Uterus (tissue), 3 donors: ENCODE measurements at regions not wholly inside any gene's neighbourhood (a gene's known extent, or its start where the extent isn't known, plus 50 kb on each side); places are given as distances from the start of the nearest gene placed in this dataset.
"Not testable (repeated sequence)": the region's sequence is repeated elsewhere in the genome, so short reads cannot be mapped to it uniquely, and the experiment has no call there.

ENCODE experiments used
- DNase-seq, 2 donors: peaks; one replicate each; pipeline ENCODE4 v3.0.0-alpha.2; 2019 to 2020
- H3K27ac ChIP-seq, 2 donors: fragments of 200-600 bp; sonication (generic); 1 replicate in 1 of 2; 2 replicates in 1 of 2; pipeline ENCODE4 v1.5.1; 2016 to 2018
- H3K27me3 ChIP-seq, 2 donors: fragments of 200-600 bp; sonication (generic); one replicate each; pipeline ENCODE4 v1.5.1; 2018 to 2019; ENCODE audit warnings: control low read depth in 1 of 2
- H3K36me3 ChIP-seq, 2 donors: fragments of 200-600 bp; sonication (generic); one replicate each; pipeline ENCODE4 v1.5.1; 2019; ENCODE audit warnings: control low read depth in 1 of 2
- H3K4me1 ChIP-seq, 2 donors: fragments of 200-600 bp; sonication (generic); one replicate each; pipeline ENCODE4 v1.5.1; 2018 to 2019; ENCODE audit warnings: control low read depth in 1 of 2
- H3K4me3 ChIP-seq, 2 donors: fragments of 200-600 bp; sonication (generic); 1 replicate in 1 of 2; 2 replicates in 1 of 2; pipeline ENCODE4 v1.5.1; 2018 to 2019; ENCODE audit warnings: mild to moderate bottlenecking in 1 of 2
- H3K9me3 ChIP-seq, 2 donors: fragments of 200-600 bp; sonication (generic); one replicate each; pipeline ENCODE4 v1.5.1; 2019; ENCODE audit warnings: control low read depth in 1 of 2
- POLR2A ChIP-seq, 2 donors: fragments of 450-650 bp; IDR thresholded peaks; one replicate each; pipeline ENCODE4 v1.6.1; 2016; ENCODE audit warnings: antibody characterized with exemption in 2 of 2, mild to moderate bottlenecking in 1 of 2, moderate library complexity in 1 of 2
- intact Hi-C: fragments of 100-400 bp; cut with DNase I; formaldehyde crosslinking; loops from one replicate; pipeline ENCODE4 v1.15.1; 2023; ENCODE audit warnings: low total_unique reads
- TF ChIP-seq, protein P1 (sequence below), 4 experiments: fragments of 200-600 bp in 2 of 4; fragments of 450-650 bp in 2 of 4; sonication (generic) in 2 of 4; IDR thresholded peaks; one replicate each; pipeline ENCODE4 v1.5.1; 2016 to 2019; ENCODE audit warnings: antibody characterized with exemption in 4 of 4, mild to moderate bottlenecking in 2 of 4, moderate library complexity in 1 of 4
- donor health status: DM: yes; HTN: yes; CAD: no.

- no peaks in the 10 kb centered on the region for H3K27me3 ChIP-seq
- no peak for TF ChIP-seq POLR2A (IDR thresholded peaks at IDR 0.05)
- TF ChIP-seq, protein P1, sequence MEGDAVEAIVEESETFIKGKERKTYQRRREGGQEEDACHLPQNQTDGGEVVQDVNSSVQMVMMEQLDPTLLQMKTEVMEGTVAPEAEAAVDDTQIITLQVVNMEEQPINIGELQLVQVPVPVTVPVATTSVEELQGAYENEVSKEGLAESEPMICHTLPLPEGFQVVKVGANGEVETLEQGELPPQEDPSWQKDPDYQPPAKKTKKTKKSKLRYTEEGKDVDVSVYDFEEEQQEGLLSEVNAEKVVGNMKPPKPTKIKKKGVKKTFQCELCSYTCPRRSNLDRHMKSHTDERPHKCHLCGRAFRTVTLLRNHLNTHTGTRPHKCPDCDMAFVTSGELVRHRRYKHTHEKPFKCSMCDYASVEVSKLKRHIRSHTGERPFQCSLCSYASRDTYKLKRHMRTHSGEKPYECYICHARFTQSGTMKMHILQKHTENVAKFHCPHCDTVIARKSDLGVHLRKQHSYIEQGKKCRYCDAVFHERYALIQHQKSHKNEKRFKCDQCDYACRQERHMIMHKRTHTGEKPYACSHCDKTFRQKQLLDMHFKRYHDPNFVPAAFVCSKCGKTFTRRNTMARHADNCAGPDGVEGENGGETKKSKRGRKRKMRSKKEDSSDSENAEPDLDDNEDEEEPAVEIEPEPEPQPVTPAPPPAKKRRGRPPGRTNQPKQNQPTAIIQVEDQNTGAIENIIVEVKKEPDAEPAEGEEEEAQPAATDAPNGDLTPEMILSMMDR (IDR thresholded peaks at IDR 0.05), result no peak
- no peaks in the 10 kb centered on the region for H3K36me3 ChIP-seq
- H3K4me1 ChIP-seq, result no peaks in the 10 kb centered on the region
- H3K4me3 ChIP-seq, result no peak overlapping the region
- no peak for DNase-seq
- H3K9me3 ChIP-seq, result no peaks in the 10 kb centered on the region
- intact Hi-C loops, result no loop called here
- no peak overlapping the region for H3K27ac ChIP-seq
These were observed 95.3 kb upstream of the OR9G4 start for GRCh38 chr11:56843816-56844215.

DNA sequence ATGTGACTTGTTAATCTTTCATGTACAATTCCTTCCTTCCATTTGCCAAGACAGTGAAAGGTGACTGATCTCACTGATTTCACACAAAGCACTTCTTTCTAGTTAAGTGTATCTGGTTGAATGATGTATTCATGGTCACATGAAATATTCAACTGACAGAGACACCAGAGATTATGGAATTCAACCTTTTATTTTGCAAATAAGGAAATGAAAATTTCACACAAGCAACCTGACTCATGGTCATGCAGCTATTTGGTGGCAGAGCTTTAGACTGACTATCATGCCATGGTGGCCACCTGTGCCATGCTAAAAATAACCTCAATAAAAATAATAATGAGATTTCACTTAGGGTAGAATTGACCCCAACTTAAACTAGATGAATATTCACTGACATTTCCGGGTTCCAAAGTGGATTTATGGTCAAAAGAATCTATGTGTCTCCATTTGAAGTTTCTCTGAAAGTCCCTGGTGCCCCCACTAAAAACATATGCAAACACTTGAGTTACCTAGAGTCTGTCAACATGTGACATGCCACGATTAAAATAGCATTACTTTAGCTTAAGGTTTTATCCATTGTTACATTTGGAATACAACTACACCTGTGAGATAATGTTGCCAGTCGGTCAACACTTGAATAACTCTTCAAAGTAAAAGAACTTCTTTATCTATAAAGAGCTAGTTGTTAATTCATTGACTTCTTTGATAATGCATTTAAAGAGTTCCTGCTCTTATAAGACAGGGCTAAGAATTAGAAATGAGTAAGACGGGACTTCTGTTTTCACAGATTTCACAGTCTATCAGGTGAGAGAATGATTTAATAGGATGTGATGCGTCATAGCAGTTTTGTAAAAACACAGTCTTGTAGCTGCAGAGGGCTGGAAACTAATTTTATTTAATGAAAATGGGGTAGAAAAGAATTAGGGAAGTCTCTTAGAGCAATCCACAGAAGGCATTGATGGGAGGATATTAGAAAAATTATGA lies 94.6 kb upstream of the OR9G4 start:
- Histone ChIP-seq H3K36me3 (no peaks in the 10 kb centered on the region), H3K4me3 (no peak overlapping the region), H3K27me3 (no peaks in the 10 kb centered on the region), H3K27ac (no peak overlapping the region), H3K4me1 (no peaks in the 10 kb centered on the region), H3K9me3 (no peaks in the 10 kb centered on the region)
- intact Hi-C loops, result no loop called here
- TF ChIP-seq POLR2A (IDR thresholded peaks at IDR 0.05), result no peak
- TF ChIP-seq, protein P1 (IDR thresholded peaks at IDR 0.05), result no peak
- no peak for DNase-seq

GRCh38 chr11:56841210-56841810 lies 92.8 kb upstream of the OR9G4 start:
- Histone ChIP-seq H3K4me1 (no peaks in the 10 kb centered on the region), H3K9me3 (no peaks in the 10 kb centered on the region), H3K27ac (no peak overlapping the region), H3K36me3 (no peaks in the 10 kb centered on the region), H3K27me3 (no peaks in the 10 kb centered on the region), H3K4me3 (no peak overlapping the region)
- TF ChIP-seq, protein P1 (IDR thresholded peaks at IDR 0.05), result peak; percentile 52 to 64 (median 58)
- no peak for TF ChIP-seq POLR2A (IDR thresholded peaks at IDR 0.05)
- intact Hi-C loops, result no loop called here
- peak; percentile 21 to 23 for DNase-seq

DNA sequence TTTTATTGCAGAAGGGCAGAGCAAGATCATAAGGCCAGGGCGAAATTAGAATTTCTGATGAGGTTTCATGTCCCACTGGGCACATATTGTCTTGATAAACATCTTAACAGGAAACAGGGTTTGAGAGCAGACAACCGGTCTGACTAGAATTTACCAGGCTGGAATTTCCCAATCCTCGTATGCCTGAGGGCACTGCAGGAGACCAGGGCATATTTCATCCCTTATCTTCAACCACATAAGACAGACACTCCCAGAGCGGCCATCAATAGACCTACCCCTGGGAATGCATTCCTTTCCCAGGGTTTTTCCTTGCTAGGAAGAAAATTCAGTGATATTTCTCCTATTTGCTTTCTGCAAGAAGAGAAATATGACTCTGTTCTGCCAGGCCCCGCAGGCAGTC lies 78.9 kb upstream of the OR9G4 start:
- intact Hi-C loops, H3K4me3 ChIP-seq: not testable (repeated sequence)

DNA sequence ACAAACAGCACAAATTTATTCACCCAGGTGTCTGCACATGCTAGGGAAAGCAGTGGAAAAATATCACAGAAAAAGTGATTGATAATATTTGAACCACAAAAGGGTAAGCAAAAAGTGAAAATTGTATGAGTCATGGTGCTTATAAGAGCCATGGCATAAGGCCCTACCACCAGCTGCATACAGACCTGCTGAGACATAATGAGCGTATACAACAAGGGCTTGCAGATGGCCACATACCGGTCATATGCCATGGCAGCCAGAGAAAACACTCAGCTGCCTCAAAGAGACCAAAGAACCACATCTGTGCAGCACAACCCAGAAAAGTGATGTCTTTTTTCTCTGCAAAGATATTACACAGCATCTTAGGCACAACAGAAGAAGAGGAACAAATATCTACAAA lies 71.4 kb upstream of the OR9G4 start:
- intact Hi-C loops, result no loop called here
- Histone ChIP-seq H3K36me3 (no peaks in the 10 kb centered on the region), H3K9me3 (no peaks in the 10 kb centered on the region), H3K4me1 (no peaks in the 10 kb centered on the region), H3K4me3 (no peak overlapping the region), H3K27ac (no peak overlapping the region), H3K27me3 (no peaks in the 10 kb centered on the region)
- TF ChIP-seq POLR2A (IDR thresholded peaks at IDR 0.05), result no peak
- TF ChIP-seq, protein P1 (IDR thresholded peaks at IDR 0.05), result no peak
- DNase-seq, result no peak

More for the DNA sequence above, 78.9 kb upstream of the OR9G4 start:
- H3K27me3 ChIP-seq, DNase-seq, H3K4me1 ChIP-seq, H3K36me3 ChIP-seq, H3K9me3 ChIP-seq, H3K27ac ChIP-seq: not testable (repeated sequence)
